T follicular helper cell (primary cell): ENCODE measurements at regions not wholly inside any gene's neighbourhood (a gene's known extent, or its start where the extent isn't known, plus 50 kb on each side); places are given as distances from the start of the nearest gene placed in this dataset.
"Not testable (repeated sequence)": the region's sequence is repeated elsewhere in the genome, so short reads cannot be mapped to it uniquely, and the experiment has no call there.

ENCODE experiments used
- DNase-seq: peaks from one replicate; pipeline ENCODE4 v3.0.0-alpha.2; 2020; ENCODE audit warnings: low read depth

DNA sequence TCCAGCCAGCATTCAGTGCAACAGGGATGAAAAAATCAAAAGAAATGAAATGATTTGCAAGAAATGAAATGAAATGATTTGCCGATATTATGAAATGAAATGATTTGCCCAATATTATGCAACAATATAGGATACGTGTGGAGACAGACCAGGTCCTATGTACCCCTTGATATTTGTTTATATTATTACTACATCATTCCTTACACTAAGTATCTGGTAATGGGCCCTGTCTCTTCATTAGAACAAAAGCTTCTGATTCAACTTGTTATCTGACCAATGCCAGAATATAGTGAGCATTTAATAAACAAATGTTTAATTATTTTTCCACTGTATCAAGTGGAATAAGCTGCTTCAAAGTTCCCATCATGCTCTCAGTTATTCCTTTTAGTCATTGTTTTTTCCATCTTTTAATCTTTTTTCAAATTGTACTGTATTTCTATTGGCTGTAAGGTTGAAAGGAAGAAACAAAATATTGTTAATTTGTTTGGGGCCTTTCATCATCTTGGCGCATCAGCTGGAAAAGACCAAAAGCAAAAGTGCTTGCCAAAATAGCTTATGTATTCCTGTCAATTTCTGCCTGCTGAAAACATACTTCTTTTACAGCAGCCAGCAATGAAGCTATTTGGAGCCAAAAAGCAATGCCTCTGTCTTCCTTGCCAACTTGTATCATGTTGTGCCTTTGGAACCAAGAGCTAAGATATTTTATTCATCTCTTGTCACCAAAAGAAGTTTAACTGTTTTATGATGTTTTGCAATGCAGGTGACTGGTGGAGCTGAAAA lies 2314.9 kb downstream of the LRRC4C start:
- no peak for DNase-seq

DNA sequence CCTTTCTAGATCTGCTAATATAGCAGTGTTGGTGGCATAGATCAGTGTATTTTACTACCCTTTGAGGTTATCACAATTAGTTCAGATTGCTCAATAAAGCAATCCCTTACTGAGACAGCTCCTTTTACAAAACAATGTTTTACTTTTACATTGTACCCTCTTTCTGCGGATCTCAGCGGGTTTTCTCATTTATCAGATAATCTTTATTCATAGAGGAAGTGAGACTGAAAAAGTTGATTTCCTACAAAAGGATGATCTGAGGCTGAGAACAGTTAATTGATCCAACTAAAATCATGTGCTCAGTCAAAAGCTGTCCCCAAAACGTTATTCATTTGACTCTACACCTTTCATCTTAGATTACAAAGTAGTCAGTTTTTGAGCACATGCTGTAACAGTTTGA lies 2319.9 kb downstream of the LRRC4C start:
- no peak for DNase-seq

DNA sequence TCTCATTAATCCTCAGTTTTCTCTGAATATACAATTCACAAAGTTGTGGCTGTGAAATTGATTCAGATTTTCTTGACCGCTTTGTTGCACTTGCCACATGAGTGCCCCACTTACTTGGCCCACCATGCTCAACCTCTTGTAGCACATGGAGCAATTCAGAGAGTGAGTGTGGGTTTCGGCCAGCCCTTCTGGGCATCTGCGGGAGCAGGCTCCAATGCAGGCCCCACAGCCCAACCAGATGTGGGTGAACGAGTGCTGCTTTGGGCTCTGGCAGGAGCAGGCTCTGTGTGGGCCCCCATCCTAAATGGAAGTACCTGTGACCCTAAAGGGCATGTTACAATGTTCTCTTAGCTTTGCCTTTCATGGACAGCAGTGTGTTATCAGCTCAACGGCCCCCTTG lies 2338.6 kb downstream of the LRRC4C start:
- DNase-seq = no peak

DNA sequence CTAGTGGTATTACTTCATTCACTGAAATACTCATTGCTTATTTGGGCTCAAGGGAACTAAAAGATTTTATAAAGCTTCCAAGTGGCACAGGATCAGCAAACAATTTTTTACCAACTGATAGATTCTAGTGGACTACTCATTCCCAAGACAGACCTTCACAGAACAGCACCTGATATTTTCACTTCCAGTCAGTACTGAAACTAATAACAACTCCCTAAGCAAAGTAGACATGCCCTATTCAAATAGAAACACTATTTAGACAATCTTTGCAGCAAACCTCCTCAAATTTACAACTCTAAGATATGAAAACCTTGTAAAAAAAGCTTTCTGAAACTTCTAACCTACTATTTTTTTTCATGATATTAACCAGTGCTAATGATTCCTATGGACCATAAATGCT lies 2345.8 kb downstream of the LRRC4C start:
- DNase-seq = no peak

DNA sequence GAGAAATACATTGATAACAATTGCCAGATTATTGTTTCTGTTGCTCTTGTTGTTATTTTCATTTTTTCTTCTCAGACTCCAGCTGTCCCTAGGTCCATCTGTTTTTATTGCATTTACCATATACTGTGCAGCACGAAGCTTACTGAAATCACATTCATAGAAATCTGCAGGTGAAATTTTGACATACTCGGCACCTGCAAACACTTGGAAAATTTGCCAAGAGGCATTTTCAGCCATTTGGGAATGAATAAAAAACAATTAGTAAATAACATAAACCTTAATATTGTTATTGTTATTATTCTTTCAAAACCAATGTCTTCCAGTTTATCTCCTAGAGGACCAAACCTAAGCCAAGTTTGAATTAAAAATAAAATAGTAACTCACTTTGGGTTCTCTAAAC lies 2357.2 kb downstream of the LRRC4C start:
- no peak for DNase-seq

DNA sequence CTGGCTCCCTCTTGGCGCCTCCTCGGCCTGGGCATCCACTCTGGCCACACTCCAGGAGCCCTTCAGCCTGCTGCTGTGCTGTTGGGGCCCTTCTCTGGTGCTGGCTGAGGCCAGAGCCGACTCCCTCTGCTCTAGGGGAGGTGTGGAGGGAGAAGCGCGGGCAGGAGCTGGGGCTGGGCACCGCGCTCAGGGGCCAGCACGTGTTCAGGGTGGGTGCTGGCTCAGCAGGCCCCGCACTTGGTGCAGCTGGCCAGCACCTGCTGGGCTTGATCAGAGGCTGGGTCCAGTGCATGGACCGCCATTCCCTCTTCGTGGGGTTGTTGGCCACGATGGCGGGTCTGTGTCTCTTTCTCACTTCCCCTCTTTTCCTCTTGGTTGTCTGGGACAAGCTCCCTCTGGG lies 2381.0 kb downstream of the LRRC4C start:
- no peak for DNase-seq

DNA sequence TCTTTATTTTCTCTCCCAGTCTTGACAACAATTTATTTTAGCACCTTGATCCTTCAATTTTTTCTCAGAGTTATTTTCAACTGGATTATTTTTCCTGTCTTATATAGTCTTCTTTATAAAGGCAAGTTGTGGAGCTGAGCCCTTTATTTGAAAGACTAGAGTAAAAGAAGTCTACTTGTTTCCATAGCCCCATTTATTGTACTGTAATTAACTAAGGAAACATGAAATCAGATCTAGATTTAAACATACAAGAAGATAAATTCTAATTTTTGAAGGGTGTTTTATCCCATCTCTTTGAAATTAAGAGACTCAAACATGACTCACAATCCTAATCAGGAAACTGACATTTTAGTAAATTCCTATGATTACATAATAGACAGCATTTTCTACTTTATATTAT lies 2421.8 kb downstream of the LRRC4C start:
- no peak for DNase-seq

DNA sequence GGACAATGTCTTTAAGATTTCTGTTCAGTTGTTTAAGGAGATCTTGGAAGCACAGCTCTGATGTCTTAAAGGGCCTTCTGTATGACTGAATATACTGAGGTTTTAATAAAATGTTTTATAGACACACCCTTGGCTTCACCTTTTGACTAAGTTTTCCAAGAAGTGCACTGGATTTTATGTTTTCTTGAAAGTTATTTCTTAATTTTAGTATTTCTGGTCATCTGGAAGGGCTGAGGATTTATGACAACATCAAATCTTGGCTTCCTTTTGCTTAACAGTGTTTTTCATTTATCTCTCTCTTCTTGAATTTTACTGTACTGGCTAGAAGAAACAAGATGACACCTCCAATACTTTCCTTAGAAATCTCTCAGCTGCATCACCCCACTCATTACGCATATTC lies 2423.4 kb downstream of the LRRC4C start:
- DNase-seq = no peak

DNA sequence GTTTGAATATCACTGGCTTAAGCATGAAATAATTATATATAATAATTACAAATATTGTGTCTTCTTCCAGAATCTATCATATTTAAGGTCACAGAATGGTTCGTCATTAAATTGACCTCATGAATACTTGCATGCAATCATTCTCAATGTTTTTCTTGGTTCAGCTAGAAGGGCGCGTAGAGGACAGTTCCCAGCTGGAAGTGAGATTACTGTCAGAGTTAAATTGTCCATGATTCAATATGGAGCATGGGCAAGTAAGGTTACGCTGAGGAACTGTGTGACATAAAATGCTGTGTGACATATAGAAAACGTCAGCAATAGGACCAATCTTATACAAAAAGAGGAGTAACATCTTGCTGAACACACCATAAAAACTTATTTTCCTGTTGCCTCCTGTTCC lies 2423.5 kb upstream of the RAG2 start:
- no peak for DNase-seq

DNA sequence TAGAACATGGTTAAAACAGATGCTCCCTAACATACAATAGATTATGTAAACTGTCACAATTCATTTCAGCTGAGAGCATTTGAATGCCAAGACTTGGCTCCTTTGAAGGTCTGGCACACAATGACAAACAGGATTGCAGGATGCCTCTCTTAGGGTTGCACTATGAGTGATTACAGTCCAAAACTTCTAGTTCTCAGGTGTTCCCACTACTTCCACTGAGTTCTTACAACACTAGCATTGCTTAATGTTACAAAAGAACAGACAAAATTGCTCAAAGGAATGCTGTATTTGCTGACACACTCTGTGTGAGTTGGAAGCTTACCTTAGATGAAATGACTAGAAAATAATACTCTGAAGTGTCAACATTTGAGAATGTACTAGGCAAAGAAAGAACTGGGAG lies 2413.8 kb upstream of the RAG2 start:
- DNase-seq = no peak

DNA sequence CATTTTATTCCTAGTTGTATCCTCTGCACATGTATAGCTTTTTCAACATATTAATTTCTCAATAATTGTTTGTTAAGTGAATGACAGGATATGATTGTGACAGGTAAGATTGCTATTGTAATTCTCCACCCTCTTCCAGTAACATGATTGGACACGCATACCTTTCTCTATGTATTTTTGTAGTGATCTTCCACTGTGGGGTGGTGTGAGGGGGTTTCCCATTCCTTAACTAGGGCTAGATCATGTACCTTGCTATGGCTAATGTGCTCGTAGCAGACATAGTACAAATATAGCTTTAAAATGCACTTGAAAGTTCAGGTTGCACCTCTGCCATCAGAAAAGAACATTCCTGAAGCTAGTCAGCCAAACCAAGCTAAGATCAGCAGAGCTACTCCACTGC lies 2392.8 kb upstream of the RAG2 start:
- DNase-seq = no peak

DNA sequence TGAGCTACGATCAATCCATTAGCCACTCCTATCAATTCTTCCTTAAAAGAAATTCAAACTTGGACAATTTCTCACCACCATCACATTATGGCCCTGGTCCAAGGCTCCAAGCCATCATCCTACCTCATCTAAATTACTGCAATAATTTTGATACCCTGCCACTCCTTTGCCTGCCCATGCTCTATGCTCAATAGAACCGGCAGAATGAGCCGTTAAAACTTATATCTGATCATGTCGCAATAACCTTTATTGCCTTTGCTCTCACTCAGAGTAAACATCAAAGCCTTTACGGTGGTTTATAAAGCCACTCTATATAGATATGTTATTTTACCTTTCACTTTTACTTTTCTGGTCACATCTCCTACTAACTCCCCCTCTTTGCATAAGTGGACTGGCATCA lies 2392.1 kb upstream of the RAG2 start:
- no peak for DNase-seq

DNA sequence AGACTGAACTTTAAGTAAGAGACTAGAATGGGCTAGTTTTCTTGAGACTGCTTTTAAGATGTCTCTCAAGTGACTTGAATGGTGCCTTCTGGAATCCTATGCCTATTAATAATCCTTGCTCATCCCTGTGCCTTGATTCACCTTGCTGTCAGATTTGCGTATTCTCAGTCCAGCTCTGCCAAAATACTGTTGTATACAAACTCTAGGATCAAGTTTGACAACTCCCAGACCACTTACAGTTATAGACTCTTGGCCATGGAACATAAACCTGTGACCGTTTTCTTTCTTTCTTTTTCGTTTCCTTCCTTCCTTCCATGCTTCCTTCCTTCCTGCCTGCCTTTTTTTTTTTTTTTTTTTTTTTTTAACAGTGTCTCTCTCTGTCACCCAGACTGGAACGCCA lies 2390.9 kb upstream of the RAG2 start:
- no peak for DNase-seq

DNA sequence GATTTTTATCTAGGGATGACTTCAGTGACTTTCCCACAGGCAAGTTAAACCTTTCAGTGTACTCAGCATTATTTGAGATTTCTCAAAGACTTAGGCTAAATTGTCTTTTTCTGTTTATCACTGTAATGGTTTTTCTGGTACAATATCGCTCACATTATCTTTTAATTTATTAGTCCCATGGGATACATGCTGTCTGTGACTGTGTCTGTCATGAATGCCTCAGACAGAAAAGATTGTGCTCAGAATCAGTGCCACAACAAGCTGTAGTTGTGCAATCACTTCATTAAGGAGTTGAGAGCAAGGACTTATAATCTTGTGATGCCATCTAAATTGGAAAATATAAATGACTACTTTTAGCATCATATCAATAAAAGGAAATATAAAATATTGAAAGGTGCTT lies 2374.2 kb upstream of the RAG2 start:
- no peak for DNase-seq

DNA sequence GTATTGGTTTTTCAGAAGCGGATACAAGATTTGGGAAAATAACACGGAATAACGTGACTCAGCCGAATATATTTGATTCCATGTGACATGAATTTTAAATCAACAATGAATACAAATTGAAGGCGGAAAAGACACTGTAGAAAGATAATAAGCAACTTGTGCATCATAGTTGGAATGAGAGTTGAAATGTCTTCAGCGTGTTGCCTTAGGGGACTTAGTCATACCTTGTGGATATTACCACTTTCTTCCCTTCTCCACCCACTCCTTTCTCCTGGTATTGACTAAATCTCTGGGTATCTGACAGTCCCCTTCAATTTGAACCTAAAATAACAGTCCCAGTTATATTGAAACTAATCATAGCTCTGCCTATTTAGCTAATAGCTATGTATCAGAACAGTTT lies 2373.1 kb upstream of the RAG2 start:
- DNase-seq = no peak

DNA sequence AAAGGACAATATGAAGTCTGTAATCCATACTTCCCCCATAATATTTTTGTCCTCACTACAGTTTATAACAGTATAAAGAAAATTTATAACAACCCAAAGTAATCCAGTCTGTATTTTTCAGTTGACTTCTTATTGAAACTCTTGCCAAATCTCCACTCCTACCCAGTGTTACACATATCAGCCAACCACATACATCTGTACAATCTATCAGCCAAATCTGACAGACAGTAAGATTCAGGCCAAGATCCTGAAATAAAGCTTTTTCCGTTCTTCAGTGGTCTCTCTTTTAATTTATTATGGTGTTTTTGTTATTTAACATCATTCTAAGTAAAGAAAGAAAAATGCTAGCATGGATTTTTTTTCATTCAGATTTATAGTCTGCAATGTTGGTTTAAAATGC lies 2370.9 kb upstream of the RAG2 start:
- DNase-seq = no peak

DNA sequence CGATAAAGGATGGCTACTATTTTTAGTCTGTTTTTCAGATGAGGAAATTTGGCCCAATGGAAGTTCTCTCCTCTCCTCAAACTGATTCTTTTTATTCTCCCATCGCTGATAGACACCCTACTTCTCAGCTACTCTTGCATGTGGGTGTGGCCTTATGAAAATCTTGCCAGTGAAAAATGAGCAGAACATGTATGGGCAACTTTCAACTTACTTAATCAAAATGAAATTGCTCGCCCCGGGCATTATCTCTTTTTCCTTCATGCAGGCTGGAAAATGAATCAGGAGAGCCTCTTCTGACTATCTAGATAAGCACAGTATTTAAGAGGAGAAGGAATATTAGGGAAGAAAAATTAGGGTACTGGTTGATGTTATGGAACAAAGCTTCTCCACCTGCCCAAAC lies 2354.7 kb upstream of the RAG2 start:
- DNase-seq = no peak

DNA sequence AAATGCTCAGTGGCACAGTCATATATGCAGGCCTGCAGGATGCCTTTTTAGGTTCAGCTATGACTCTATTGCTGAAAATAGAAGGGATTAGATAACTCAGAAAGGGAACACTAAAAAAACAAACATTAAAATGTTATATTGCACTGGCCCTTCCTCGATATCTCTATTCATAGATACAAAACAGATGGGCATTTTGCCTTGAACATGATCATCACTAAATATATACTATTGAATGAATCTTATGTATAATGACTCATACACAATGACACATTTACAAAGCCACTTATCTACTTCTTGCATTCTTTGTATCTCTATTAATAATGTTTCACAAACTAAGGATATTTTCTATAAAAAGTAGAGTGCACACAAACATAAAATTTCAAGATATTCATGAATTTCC lies 2352.8 kb upstream of the RAG2 start:
- no peak for DNase-seq

DNA sequence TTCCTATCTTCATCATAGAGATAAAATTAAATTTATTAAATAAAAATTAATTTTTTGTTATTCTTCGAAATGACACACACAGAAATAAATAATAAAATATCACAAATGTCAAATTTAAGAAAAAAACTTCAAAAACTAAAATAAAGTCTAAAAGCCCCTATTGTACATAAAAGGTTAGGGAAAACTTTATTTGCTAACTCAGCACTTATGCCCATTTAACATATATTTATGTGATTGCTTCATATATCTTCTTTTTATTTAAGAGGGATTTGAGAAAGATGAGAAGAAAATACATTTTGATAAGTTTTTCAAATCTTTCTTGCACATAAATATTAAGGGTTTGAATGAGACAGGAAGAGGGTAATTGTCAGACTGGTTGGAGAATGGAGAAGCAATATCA lies 2350.4 kb upstream of the RAG2 start:
- no peak for DNase-seq

DNA sequence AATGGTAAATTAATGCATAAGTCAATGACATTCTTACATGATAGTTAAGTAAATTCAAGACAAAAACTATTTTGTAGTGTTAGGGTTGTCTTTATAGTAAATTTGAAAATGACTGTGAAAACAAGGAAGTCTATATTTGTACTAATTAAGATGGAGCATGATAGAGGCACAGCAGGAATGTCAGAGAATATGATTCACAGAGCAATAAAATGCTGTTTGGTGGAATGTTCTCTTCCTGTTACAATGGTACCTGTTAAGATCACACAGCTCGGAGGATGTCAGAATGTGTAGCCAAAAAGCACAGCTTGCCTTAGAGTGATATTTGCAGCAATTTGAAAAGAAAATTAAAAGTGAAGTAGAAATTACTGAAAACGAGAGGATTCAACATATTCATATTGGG lies 2339.7 kb upstream of the RAG2 start:
- DNase-seq = no peak

DNA sequence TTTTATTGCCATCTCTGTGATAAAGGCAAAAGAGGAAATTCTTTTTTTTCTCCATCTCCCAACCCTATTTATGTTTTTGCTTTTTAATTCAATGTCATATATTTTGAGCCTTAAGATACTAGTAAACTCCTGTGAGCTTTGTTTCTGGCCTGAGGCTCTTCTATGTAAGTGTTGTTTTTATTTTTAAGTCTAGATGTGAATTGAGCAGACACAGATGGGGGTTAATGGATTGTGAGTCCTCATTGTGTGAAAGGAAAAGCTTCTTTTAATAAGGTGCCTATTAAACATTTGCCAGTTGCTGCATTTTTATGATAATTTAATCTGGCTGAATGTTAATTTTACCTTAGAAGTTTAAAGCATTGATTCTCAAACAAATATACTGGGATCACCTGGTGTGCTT lies 2337.9 kb upstream of the RAG2 start:
- DNase-seq = no peak

DNA sequence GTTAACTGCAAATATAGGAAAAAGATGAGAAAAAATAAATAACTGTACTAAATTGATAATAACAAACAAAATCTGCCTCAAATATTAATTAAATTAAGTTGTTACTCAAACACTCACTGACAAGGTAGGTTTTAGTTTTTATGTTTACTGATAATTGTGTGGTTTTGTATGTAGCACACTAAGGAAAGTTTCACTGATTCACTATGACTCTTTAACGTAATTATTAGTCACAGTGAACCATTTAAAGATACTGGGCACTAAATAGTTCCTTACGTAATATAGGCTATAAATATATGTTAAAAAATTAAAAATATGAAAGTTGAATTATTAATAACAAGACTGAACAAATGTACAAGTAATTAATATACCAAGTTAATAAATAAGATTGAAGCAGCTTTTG lies 2330.0 kb upstream of the RAG2 start:
- DNase-seq = no peak

DNA sequence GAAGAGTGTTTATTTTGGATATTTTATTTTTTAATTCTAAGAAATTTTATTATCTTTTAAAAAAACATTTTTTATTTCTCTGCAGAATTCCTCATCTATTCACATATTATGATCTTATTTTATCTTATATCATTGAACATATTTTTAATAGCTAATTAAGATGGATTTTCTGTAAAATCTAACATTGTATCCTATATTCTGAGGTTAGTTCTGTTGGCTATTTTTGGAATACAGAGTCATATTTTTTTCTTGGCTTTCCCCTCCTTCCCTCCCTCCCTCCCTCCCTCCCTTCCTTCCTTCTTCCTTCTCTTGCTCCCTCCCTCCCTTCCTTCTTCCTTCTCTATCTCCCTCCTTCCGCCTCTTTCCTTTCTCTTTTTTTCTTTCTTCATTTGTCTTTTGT lies 2326.6 kb upstream of the RAG2 start:
- DNase-seq = no peak

DNA sequence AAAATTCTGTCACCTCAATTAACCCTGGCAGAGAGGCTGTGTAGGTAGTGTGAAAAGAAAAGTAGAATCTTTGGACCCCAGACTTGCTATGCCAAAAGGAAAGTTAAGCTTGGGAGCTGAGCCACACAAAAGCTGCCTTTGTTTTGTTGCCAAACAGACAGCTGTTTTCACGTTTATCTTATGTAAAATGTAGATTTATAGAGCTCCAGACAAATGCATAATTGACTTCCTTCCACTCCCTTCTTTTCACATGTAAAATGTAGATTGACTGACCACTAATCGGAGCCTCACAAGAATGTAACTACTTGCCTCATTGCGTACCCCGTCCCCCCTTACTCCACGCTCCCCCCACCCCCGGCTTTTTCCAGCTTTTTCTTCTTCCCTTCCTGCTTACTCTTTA lies 2302.2 kb upstream of the RAG2 start:
- DNase-seq = no peak

DNA sequence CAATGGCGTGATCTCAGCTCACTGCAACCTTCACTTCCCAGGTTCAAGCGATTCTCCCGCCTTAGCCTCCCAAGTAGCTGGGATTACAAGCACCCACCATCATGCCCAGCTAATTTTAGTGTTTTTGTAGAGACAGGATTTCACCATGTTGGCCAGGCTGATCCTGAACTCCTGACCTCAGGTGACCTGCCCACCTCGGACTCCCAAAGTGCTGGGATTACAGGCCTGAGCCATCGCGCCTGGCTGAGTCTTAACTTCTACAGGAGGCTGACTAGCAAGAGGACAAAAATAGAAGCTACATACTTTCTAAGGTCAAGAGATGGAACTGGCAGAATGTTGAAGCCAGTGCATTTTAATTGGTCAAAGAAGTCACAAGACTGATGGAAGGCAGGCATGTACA lies 2296.2 kb upstream of the RAG2 start:
- not testable (repeated sequence) for DNase-seq
